Neural cell (in vitro differentiated cells): ENCODE measurements at regions not wholly inside any gene's neighbourhood (a gene's known extent, or its start where the extent isn't known, plus 50 kb on each side); places are given as distances from the start of the nearest gene placed in this dataset.

Experiments used
- H2AFZ ChIP-seq: fragments of 200-600, 300-800 bp; sonication (generic), shearing (Covaris generic); 2 replicates; pipeline ENCODE4 v1.6.0; 2014; ENCODE audit warnings: low read depth, mild to moderate bottlenecking, antibody characterized with exemption, low read length, moderate library complexity
- H3F3A ChIP-seq: fragments of 200-600 bp; shearing (Covaris generic); 2 replicates; pipeline ENCODE4 v1.6.1; 2016; ENCODE audit warnings: mild to moderate bottlenecking, moderate library complexity, mixed read lengths, antibody characterized with exemption, low read length; ENCODE audit not compliant: insufficient read depth, poor library complexity, severe bottlenecking
- H3K27ac ChIP-seq: fragments of 200-600, 300-800 bp; sonication (generic), shearing (Covaris generic); 2 replicates; pipeline ENCODE4 v1.5.1; 2014; ENCODE audit warnings: mild to moderate bottlenecking, low read length, moderate library complexity
- H3K27me3 ChIP-seq: fragments of 300-800, 200-600 bp; sonication (generic), shearing (Covaris generic); 2 replicates; pipeline ENCODE4 v1.6.0; 2014; ENCODE audit warnings: mild to moderate bottlenecking, low read depth, low read length, moderate library complexity; ENCODE audit not compliant: insufficient read depth
- H3K36me3 ChIP-seq: fragments of 300-800, 200-600 bp; sonication (generic), shearing (Covaris generic); 2 replicates; pipeline ENCODE4 v1.5.1; 2014; ENCODE audit warnings: mild to moderate bottlenecking, antibody characterized with exemption, low read length, moderate library complexity; ENCODE audit not compliant: insufficient read depth
- H3K4me2 ChIP-seq: fragments of 300-800, 200-600 bp; sonication (generic), shearing (Covaris generic); 2 replicates; pipeline ENCODE4 v1.6.0; 2014; ENCODE audit warnings: mild to moderate bottlenecking, low read length
- H3K4me3 ChIP-seq: fragments of 300-800, 200-600 bp; sonication (generic), shearing (Covaris generic); 2 replicates; pipeline ENCODE4 v1.5.1; 2014; ENCODE audit warnings: mild to moderate bottlenecking, low read length, moderate library complexity
- H3K79me2 ChIP-seq: fragments of 200-600 bp; shearing (Covaris generic); replicated peaks from 2 replicates; pipeline ENCODE4 v1.6.0; 2014; ENCODE audit warnings: mild to moderate bottlenecking, low read length, moderate library complexity; ENCODE audit not compliant: insufficient read depth
- H3K9ac ChIP-seq: fragments of 300-800, 200-600 bp; sonication (generic), shearing (Covaris generic); 2 replicates; pipeline ENCODE4 v1.6.1; 2016; ENCODE audit warnings: mild to moderate bottlenecking, low read length, mixed read lengths
- H3K9me2 ChIP-seq: fragments of 200-600 bp; shearing (Covaris generic); 2 replicates; pipeline ENCODE4 v1.6.1; 2016; ENCODE audit warnings: mild to moderate bottlenecking, low read length, mixed read lengths; ENCODE audit not compliant: insufficient read depth
- H3K9me3 ChIP-seq: fragments of 200-600, 300-800 bp; sonication (generic), shearing (Covaris generic); 2 replicates; pipeline ENCODE4 v1.6.1; 2016; ENCODE audit warnings: mild to moderate bottlenecking, mixed run types, low read length, moderate library complexity, mixed read lengths
- H4K20me1 ChIP-seq: fragments of 200-600 bp; shearing (Covaris generic); 2 replicates; pipeline ENCODE4 v1.6.1; 2016; ENCODE audit warnings: mild to moderate bottlenecking, mixed run types; ENCODE audit not compliant: insufficient read depth
- EP300 ChIP-seq: fragments of 450-650 bp; conservative IDR thresholded peaks from 2 replicates; pipeline ENCODE4 v1.6.1; 2014; ENCODE audit warnings: antibody characterized with exemption, mild to moderate bottlenecking, moderate library complexity; ENCODE audit not compliant: poor library complexity, severe bottlenecking
- EZH2 ChIP-seq: fragments of 200-600, 300-800 bp; shearing (Covaris generic), sonication (generic); IDR thresholded peaks from 2 replicates; pipeline ENCODE4 v1.6.1; 2014; ENCODE audit warnings: antibody characterized with exemption, low read length, borderline replicate concordance, mild to moderate bottlenecking; ENCODE audit not compliant: insufficient read depth, poor library complexity, severe bottlenecking
- MXI1 ChIP-seq: fragments of 450-650 bp; conservative IDR thresholded peaks from 2 replicates; pipeline ENCODE4 v1.6.1; 2014; ENCODE audit warnings: antibody characterized with exemption, mild to moderate bottlenecking; ENCODE audit not compliant: poor library complexity, severe bottlenecking
- POLR2AphosphoS5 ChIP-seq: IDR thresholded peaks from 2 replicates; pipeline ENCODE4 v1.6.1; 2012
- RAD21 ChIP-seq: fragments of 450-650 bp; conservative IDR thresholded peaks from 2 replicates; pipeline ENCODE4 v1.6.1; 2014; ENCODE audit warnings: antibody characterized with exemption, mild to moderate bottlenecking, moderate library complexity
- SMC3 ChIP-seq: fragments of 450-650 bp; conservative IDR thresholded peaks from 2 replicates; pipeline ENCODE4 v1.6.1; 2014; ENCODE audit warnings: antibody characterized with exemption, mild to moderate bottlenecking, moderate library complexity; ENCODE audit not compliant: poor library complexity
- TAF1 ChIP-seq: IDR thresholded peaks from 2 replicates; pipeline ENCODE4 v1.6.1; 2012; ENCODE audit warnings: low read depth
- TF ChIP-seq, protein P1 (sequence below): fragments of 450-650 bp; IDR thresholded peaks from 2 replicates; pipeline ENCODE4 v1.5.1; 2014; ENCODE audit warnings: antibody characterized with exemption, mild to moderate bottlenecking, moderate library complexity; ENCODE audit not compliant: poor library complexity, severe bottlenecking
- TF ChIP-seq, protein P2 (sequence below): IDR thresholded peaks from 2 replicates; pipeline ENCODE4 v1.6.1; 2012; ENCODE audit warnings: borderline replicate concordance

DNA sequence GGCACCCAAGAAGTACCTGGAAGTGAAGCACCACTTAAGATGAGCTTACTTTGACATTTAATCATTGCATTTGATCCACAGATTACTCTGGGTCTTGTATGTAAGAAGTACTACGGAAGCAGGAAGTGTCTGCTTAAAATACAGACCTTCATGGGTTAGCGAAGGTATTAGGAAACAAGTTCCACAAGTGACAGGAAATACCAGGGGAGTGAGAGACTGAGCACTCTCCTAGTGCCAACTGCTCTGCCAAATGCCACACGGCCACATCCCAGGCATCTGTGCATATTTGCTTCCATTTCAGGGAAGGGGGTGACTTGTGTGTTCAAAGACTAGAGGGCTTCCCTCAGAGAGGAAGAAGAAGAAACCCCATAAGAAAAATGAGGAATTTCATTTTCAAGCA is 57.2 kb upstream of the ANK3 start:
- Histone ChIP-seq H3K4me3 (no peak overlapping the region), H3K27ac (no peak overlapping the region), H3K9me2 (no peaks in the 10 kb centered on the region), H3K9me3 (no peaks in the 10 kb centered on the region), H3K79me2 (peaks cover 13% of the 10 kb centered on the region), H3K36me3 (no peaks in the 10 kb centered on the region), H3K9ac (no peak overlapping the region), H3K27me3 (no peaks in the 10 kb centered on the region), H3K4me2 (no peak overlapping the region), H2AFZ (no peak overlapping the region), H3F3A (no peaks in the 10 kb centered on the region), H4K20me1 (no peaks in the 10 kb centered on the region)
- TF ChIP-seq TAF1 (no peak), EP300 (no peak), EZH2 (no peak), SMC3 (no peak), POLR2AphosphoS5 (no peak), RAD21 (no peak), MXI1 (no peak)
- TF ChIP-seq, protein P1, sequence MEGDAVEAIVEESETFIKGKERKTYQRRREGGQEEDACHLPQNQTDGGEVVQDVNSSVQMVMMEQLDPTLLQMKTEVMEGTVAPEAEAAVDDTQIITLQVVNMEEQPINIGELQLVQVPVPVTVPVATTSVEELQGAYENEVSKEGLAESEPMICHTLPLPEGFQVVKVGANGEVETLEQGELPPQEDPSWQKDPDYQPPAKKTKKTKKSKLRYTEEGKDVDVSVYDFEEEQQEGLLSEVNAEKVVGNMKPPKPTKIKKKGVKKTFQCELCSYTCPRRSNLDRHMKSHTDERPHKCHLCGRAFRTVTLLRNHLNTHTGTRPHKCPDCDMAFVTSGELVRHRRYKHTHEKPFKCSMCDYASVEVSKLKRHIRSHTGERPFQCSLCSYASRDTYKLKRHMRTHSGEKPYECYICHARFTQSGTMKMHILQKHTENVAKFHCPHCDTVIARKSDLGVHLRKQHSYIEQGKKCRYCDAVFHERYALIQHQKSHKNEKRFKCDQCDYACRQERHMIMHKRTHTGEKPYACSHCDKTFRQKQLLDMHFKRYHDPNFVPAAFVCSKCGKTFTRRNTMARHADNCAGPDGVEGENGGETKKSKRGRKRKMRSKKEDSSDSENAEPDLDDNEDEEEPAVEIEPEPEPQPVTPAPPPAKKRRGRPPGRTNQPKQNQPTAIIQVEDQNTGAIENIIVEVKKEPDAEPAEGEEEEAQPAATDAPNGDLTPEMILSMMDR, result no peak
- TF ChIP-seq, protein P2, sequence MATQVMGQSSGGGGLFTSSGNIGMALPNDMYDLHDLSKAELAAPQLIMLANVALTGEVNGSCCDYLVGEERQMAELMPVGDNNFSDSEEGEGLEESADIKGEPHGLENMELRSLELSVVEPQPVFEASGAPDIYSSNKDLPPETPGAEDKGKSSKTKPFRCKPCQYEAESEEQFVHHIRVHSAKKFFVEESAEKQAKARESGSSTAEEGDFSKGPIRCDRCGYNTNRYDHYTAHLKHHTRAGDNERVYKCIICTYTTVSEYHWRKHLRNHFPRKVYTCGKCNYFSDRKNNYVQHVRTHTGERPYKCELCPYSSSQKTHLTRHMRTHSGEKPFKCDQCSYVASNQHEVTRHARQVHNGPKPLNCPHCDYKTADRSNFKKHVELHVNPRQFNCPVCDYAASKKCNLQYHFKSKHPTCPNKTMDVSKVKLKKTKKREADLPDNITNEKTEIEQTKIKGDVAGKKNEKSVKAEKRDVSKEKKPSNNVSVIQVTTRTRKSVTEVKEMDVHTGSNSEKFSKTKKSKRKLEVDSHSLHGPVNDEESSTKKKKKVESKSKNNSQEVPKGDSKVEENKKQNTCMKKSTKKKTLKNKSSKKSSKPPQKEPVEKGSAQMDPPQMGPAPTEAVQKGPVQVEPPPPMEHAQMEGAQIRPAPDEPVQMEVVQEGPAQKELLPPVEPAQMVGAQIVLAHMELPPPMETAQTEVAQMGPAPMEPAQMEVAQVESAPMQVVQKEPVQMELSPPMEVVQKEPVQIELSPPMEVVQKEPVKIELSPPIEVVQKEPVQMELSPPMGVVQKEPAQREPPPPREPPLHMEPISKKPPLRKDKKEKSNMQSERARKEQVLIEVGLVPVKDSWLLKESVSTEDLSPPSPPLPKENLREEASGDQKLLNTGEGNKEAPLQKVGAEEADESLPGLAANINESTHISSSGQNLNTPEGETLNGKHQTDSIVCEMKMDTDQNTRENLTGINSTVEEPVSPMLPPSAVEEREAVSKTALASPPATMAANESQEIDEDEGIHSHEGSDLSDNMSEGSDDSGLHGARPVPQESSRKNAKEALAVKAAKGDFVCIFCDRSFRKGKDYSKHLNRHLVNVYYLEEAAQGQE, result no peak

DNA sequence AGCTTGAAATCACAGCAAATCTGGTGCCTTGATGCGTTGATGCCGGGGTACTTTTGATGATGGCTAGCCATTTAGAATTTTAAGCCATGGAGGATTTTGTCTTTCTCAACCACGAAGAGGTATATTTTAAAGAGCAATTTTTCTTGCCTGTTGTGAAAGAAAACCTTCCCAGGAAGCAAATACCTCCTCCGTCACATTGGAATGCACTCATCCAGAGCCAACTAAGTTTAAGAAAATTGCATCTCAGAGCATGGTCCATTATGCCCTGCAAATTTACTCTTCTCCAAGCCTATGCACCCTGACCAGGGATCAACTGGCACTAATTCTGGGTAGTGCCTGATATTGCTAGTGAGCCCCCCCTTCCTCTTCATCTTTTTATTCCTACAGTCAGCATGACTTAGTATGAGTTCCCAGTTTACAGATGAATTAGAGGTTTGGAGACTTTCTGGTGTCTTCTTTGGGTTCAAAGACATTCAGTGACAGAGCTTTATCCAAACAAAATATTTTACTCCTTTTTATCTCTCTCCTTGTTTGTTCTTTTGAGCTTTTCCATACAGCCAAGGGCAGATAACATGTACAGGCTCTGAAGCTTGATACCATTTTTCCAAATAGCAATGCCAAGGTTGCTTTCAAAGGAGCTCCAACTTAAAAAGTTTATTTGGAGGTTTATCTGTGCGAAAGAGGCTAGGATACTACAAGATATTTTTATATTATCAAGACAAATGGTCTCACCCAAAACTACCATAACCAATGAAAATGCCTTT is 56.6 kb upstream of the ANK3 start:
- Histone ChIP-seq H2AFZ (no peak overlapping the region), H3K27me3 (no peaks in the 10 kb centered on the region), H3K4me3 (peak overlapping the region; percentile 36), H3K4me2 (peak overlapping the region; percentile 8), H3K36me3 (no peaks in the 10 kb centered on the region), H3K79me2 (peaks cover 13% of the 10 kb centered on the region), H3K9me2 (no peaks in the 10 kb centered on the region), H3K9me3 (no peaks in the 10 kb centered on the region), H4K20me1 (no peaks in the 10 kb centered on the region), H3F3A (peaks cover 2% of the 10 kb centered on the region), H3K27ac (peak overlapping the region; percentile 74), H3K9ac (peak overlapping the region; percentile 43)
- TF ChIP-seq, protein P1, result no peak
- no peak for TF ChIP-seq MXI1
- no peak for TF ChIP-seq RAD21
- TF ChIP-seq EZH2, result no peak
- TF ChIP-seq TAF1, result no peak
- no peak for TF ChIP-seq SMC3
- TF ChIP-seq POLR2AphosphoS5, result no peak
- TF ChIP-seq EP300, result no peak
- TF ChIP-seq, protein P2, result no peak
